ENCODE measurements at regions not wholly inside any gene's neighbourhood (a gene's known extent, or its start where the extent isn't known, plus 50 kb on each side); places are given as distances from the start of the nearest gene placed in this dataset.

DNA sequence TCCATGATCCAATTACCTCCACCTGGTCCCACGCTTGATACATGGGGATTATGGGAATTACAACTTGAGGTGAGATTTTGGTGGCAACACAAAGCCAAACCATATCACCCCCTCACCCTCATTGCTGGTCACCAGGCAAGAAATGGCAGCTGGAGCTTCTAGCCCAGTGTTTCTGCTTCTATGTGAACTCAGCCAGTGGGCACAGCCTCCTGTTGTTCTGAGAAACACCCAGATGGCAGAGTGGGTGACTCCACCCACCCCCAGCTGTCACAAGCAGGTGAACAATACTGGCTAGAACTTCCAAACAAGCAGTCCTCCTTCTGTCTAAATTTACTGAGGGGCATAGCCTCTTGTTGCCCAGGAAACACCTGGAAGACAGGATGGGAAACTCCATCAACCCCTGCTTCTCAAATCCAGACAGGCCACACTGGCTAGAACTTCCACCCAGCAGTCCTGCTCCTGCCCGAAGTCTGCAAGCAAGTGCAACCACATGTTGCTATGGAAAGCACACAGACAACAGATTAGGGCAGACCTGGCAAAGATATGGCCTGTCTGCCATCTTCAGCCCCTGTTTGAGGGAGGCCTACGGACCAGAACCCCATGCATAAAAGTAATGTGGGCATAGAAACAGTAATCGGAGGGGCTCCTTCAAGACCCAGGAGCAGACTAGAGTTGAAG is 114.1 kb downstream of the DTWD1 start:
- H3K9me3 ChIP-seq, result peaks cover 0 to 6% (median 0%) of the 10 kb centered on the region in 4 donors
- TF ChIP-seq, protein P1, sequence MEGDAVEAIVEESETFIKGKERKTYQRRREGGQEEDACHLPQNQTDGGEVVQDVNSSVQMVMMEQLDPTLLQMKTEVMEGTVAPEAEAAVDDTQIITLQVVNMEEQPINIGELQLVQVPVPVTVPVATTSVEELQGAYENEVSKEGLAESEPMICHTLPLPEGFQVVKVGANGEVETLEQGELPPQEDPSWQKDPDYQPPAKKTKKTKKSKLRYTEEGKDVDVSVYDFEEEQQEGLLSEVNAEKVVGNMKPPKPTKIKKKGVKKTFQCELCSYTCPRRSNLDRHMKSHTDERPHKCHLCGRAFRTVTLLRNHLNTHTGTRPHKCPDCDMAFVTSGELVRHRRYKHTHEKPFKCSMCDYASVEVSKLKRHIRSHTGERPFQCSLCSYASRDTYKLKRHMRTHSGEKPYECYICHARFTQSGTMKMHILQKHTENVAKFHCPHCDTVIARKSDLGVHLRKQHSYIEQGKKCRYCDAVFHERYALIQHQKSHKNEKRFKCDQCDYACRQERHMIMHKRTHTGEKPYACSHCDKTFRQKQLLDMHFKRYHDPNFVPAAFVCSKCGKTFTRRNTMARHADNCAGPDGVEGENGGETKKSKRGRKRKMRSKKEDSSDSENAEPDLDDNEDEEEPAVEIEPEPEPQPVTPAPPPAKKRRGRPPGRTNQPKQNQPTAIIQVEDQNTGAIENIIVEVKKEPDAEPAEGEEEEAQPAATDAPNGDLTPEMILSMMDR (IDR thresholded peaks at IDR 0.05), result no peak
- no peak for TF ChIP-seq POLR2AphosphoS5 (IDR thresholded peaks at IDR 0.05)
- TF ChIP-seq POLR2A (IDR thresholded peaks at IDR 0.05), result no peak
- no peak for TF ChIP-seq EP300 (IDR thresholded peaks at IDR 0.05)
- DNase-seq, result no peak
- no peak overlapping the region for H3K27ac ChIP-seq
- H3K36me3 ChIP-seq, result no peaks in the 10 kb centered on the region
- no peaks in the 10 kb centered on the region for H3K27me3 ChIP-seq
- intact Hi-C loops (cut with DNase I; ENCODE audit: low total_unique reads), result no loop called here
- 83 to 90% (median 84%) methylated on average over 4 of the region's 4 CpGs for whole genome bisulfite sequencing, 5 donors
- no peak overlapping the region for H3K4me3 ChIP-seq
- H3K4me1 ChIP-seq, result no peaks in the 10 kb centered on the region

DNA sequence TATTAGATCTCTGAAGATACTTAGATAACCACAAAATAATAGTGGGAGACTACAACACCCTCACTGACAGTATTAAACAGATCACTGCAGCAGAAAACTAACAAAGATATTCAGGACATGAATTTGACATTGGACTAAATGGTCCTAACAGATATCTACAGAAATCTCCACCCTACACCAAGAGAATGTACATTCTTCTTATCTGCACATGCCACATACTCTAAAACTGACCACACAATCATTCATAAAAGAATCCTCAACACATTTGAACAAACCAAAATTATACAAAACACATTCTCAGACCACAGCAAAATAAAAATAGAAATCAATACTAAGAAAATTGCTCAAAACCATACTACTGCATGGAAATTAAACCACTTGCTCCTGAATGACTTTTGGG is 116.3 kb downstream of the DTWD1 start:
- TF ChIP-seq POLR2AphosphoS5 (IDR thresholded peaks at IDR 0.05) (no peak), POLR2A (IDR thresholded peaks at IDR 0.05) (no peak), EP300 (IDR thresholded peaks at IDR 0.05) (no peak)
- TF ChIP-seq, protein P1 (IDR thresholded peaks at IDR 0.05), result no peak
- H3K27ac ChIP-seq, result no peak overlapping the region
- intact Hi-C loops (cut with DNase I; ENCODE audit: low total_unique reads), result no loop called here

DNA sequence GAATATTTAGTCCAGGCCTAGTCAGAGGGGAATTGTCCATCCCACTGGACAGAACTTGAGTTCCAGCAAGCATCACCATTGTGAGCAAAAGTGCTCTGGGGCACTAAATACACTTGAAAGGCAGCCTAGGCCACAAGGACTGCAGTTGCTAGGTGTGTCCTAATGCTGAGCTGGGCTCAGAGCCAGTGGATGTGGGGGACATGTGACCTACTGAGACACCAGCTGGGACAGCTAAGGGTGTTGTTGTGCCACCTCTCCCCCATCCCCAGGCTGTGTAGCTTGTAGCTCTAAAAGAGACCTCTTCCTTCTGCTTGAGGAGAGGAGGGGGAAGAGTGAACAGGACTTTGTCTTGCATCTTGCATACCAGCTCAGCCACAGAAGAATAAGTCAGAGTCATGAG is 120.9 kb downstream of the DTWD1 start:
- Histone ChIP-seq H3K4me1 (no peaks in the 10 kb centered on the region), H3K27ac (no peak overlapping the region), H3K36me3 (no peaks in the 10 kb centered on the region), H3K4me3 (no peak overlapping the region), H3K9me3 (no peaks in the 10 kb centered on the region), H3K27me3 (no peaks in the 10 kb centered on the region)
- intact Hi-C loops (cut with DNase I; ENCODE audit: low total_unique reads), result no loop called here
- TF ChIP-seq POLR2A (IDR thresholded peaks at IDR 0.05) (no peak), POLR2AphosphoS5 (IDR thresholded peaks at IDR 0.05) (no peak), EP300 (IDR thresholded peaks at IDR 0.05) (no peak)
- TF ChIP-seq, protein P1 (IDR thresholded peaks at IDR 0.05), result no peak
- peak in 1 of 2 donors; percentile 22 for DNase-seq

More for the DNA sequence above, 116.3 kb downstream of the DTWD1 start:
- Histone ChIP-seq H3K9me3 (peaks cover 0 to 6% (median 0%) of the 10 kb centered on the region in 4 donors), H3K4me1 (no peaks in the 10 kb centered on the region), H3K27me3 (no peaks in the 10 kb centered on the region), H3K36me3 (no peaks in the 10 kb centered on the region), H3K4me3 (no peak overlapping the region)
- no peak for DNase-seq

DNA sequence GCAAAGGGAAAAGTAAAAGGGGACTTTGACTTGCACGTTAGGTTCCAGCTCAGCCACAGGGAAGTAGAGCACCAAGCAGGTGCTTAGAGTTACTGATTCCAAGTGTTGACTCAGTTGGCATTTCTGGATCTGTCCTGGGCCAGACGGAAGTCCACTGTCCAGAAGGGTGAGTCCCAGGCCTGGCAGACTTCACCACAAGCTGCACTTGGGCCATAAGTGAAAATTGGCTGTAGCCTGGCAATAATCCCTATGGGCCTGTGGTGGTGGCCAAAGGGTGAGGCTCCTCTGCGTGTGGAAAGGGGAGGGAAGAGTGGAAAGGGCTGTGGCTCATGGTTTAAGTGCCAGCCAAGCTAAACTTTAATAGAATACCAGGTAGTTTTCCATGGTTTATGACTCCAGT is 121.5 kb downstream of the DTWD1 start:
- no peak overlapping the region for H3K4me3 ChIP-seq
- no peaks in the 10 kb centered on the region for H3K9me3 ChIP-seq
- H3K27ac ChIP-seq, result no peak overlapping the region
- no peaks in the 10 kb centered on the region for H3K27me3 ChIP-seq
- WGBS, 5 donors, result 73 to 87% (median 77%) methylated on average over 3 of the region's 3 CpGs
- TF ChIP-seq POLR2A (IDR thresholded peaks at IDR 0.05) (no peak), EP300 (IDR thresholded peaks at IDR 0.05) (no peak), POLR2AphosphoS5 (IDR thresholded peaks at IDR 0.05) (no peak)
- TF ChIP-seq, protein P1 (IDR thresholded peaks at IDR 0.05), result no peak
- DNase-seq, result no peak
- H3K36me3 ChIP-seq, result no peaks in the 10 kb centered on the region
- intact Hi-C loops (cut with DNase I; ENCODE audit: low total_unique reads), result no loop called here
- H3K4me1 ChIP-seq, result no peaks in the 10 kb centered on the region

Data from stomach (tissue), 8 donors.